A549 (cell line): ENCODE measurements at regions not wholly inside any gene's neighbourhood (a gene's known extent, or its start where the extent isn't known, plus 50 kb on each side); places are given as distances from the start of the nearest gene placed in this dataset.

Source experiments
- ATAC-seq, 2 experiments: fragments of 200-7000 bp in 1 of 2; fragments of >200 bp in 1 of 2; cut with Nextera tagmentation in 1 of 2; cut with Tn5 transposase in 1 of 2; 3 replicates each; pipeline versions ENCODE4 v1.8.0 to v1.9.1; 2018 to 2020; ENCODE audit warnings: mild to moderate bottlenecking in 1 of 2, moderate library complexity in 1 of 2
- CTCF ChIA-PET: fragments of 300-600 bp; sonication (Branson Sonifier 250); formaldehyde crosslinking; extraction: SDS; loops from one replicate; lab custom pipeline; 2021; ENCODE audit warnings: antibody characterized with exemption, inconsistent platforms; lab: Yijun Ruan, JAX
- POLR2A ChIA-PET: fragments of 350-600 bp; formaldehyde crosslinking; extraction: SDS; loops from one replicate; lab custom pipeline; 2021; ENCODE audit warnings: antibody characterized with exemption, inconsistent platforms; lab: Yijun Ruan, JAX
- DNase-seq, 2 experiments: peaks; one replicate each; pipeline versions ENCODE4 v3.0.0 to v3.0.0-alpha.2; 2011 to 2016; ENCODE audit warnings: low read depth in 1 of 2, low spot score in 1 of 2
- FAIRE-seq: peaks from 2 replicates; lab custom pipeline; 2011; peaks lifted over from hg19 to GRCh38; lab: Jason Lieb, UNC
- H3K27ac ChIP-seq, 2 experiments: fragments of >200 bp; sonication (Bioruptor Twin); formaldehyde crosslinking; 3 replicates each; pipeline ENCODE4 v1.5.1; 2016 to 2017
- H3K4me1 ChIP-seq: fragments of >200 bp; sonication (Bioruptor Twin); formaldehyde crosslinking; 3 replicates; pipeline ENCODE4 v1.6.1; 2016
- H3K4me2 ChIP-seq: fragments of >200 bp; sonication (Bioruptor Twin); formaldehyde crosslinking; 3 replicates; pipeline ENCODE4 v1.6.1; 2016
- H3K4me3 ChIP-seq: fragments of >200 bp; sonication (Bioruptor Twin); formaldehyde crosslinking; 3 replicates; pipeline ENCODE4 v1.5.1; 2016
- H3K9me3 ChIP-seq: fragments of >200 bp; sonication (Bioruptor Twin); formaldehyde crosslinking; 3 replicates; pipeline ENCODE4 v1.6.1; 2016
- ATOH8 ChIP-seq: fragments of 250-450 bp; sonication (Bioruptor Pico); IDR thresholded peaks from 2 replicates; pipeline ENCODE4 v1.5.0; 2020; ENCODE audit warnings: low read depth, mild to moderate bottlenecking, moderate library complexity
- BHLHE40 ChIP-seq: IDR thresholded peaks from 2 replicates; pipeline ENCODE4 v1.6.1; 2012; ENCODE audit warnings: low read depth, low read length, inconsistent platforms
- CBX2 ChIP-seq: fragments of 200-600 bp; sonication (generic); IDR thresholded peaks from 2 replicates; pipeline ENCODE4 v1.6.1; 2016; ENCODE audit warnings: low read depth, mild to moderate bottlenecking, borderline replicate concordance
- CEBPB ChIP-seq, 2 experiments: fragments of >200 bp in 1 of 2; sonication (Bioruptor Twin) in 1 of 2; formaldehyde crosslinking in 1 of 2; IDR thresholded peaks; 2 replicates each; pipeline ENCODE4 v1.6.1; 2012 to 2016
- EHMT2 ChIP-seq: fragments of 200-600 bp; sonication (generic); IDR thresholded peaks from 2 replicates; pipeline ENCODE4 v1.6.1; 2016; ENCODE audit warnings: antibody characterized with exemption, low read depth, mild to moderate bottlenecking, moderate library complexity
- GATA3 ChIP-seq: IDR thresholded peaks from 2 replicates; pipeline ENCODE4 v1.6.1; 2012; ENCODE audit warnings: borderline replicate concordance
- HEYL ChIP-seq: fragments of 250-450 bp; sonication (Bioruptor Pico); IDR thresholded peaks from 2 replicates; pipeline ENCODE4 v1.8.0; 2021; ENCODE audit warnings: mild to moderate bottlenecking, moderate library complexity
- HOXA7 ChIP-seq: fragments of 250-450 bp; sonication (Bioruptor Pico); IDR thresholded peaks from 2 replicates; pipeline ENCODE4 v1.5.0; 2020; ENCODE audit warnings: mild to moderate bottlenecking, moderate library complexity
- HOXB5 ChIP-seq: fragments of 250-450 bp; sonication (Bioruptor Pico); IDR thresholded peaks from 2 replicates; pipeline ENCODE4 v1.5.0; 2020; ENCODE audit warnings: mild to moderate bottlenecking, moderate library complexity
- MAFK ChIP-seq: fragments of 450-650 bp; IDR thresholded peaks from 2 replicates; pipeline ENCODE4 v1.6.1; 2014; ENCODE audit not compliant: partially characterized antibody
- MAZ ChIP-seq: fragments of 150-350 bp; IDR thresholded peaks from 2 replicates; pipeline ENCODE4 v1.6.1; 2014; ENCODE audit warnings: antibody characterized with exemption, low read depth, low read length, borderline replicate concordance
- NPAS2 ChIP-seq: fragments of 250-450 bp; sonication (Bioruptor Pico); IDR thresholded peaks from 2 replicates; pipeline ENCODE4 v1.8.0; 2022; ENCODE audit warnings: mild to moderate bottlenecking, moderate library complexity, borderline replicate concordance
- NR3C1 ChIP-seq: fragments of >200 bp; sonication (Bioruptor Twin); formaldehyde crosslinking; IDR thresholded peaks from 3 replicates; pipeline ENCODE4 v1.6.1; 2017
- PBX3 ChIP-seq: IDR thresholded peaks from 2 replicates; pipeline ENCODE4 v1.6.1; 2012
- RAD21 ChIP-seq, 2 experiments: fragments of >200 bp in 1 of 2; sonication (Bioruptor Twin) in 1 of 2; formaldehyde crosslinking in 1 of 2; IDR thresholded peaks in 1 of 2; conservative IDR thresholded peaks in 1 of 2; 2 replicates in 1 of 2; 3 replicates in 1 of 2; pipeline ENCODE4 v1.6.1; 2012 to 2018; ENCODE audit warnings: inconsistent platforms in 1 of 2
- REST ChIP-seq: fragments of 200-600 bp; sonication (generic); IDR thresholded peaks from 2 replicates; pipeline ENCODE4 v1.6.1; 2016; ENCODE audit warnings: antibody characterized with exemption, mild to moderate bottlenecking, moderate library complexity
- SREBF2 ChIP-seq: fragments of 450-650 bp; IDR thresholded peaks from 2 replicates; pipeline ENCODE4 v1.6.1; 2014; ENCODE audit warnings: mild to moderate bottlenecking, moderate library complexity
- TP53 ChIP-seq: fragments of 250-450 bp; sonication (Bioruptor Pico); IDR thresholded peaks from 2 replicates; pipeline ENCODE4 v1.5.0; 2021; ENCODE audit warnings: mild to moderate bottlenecking, moderate library complexity
- ZFP36 ChIP-seq: fragments of 450-650 bp; IDR thresholded peaks from 2 replicates; pipeline ENCODE4 v1.6.1; 2014; ENCODE audit warnings: borderline replicate concordance; ENCODE audit not compliant: partially characterized antibody
- ZNF302 ChIP-seq: fragments of 250-450 bp; sonication (Bioruptor Pico); IDR thresholded peaks from 2 replicates; pipeline ENCODE4 v1.9.0; 2021; ENCODE audit warnings: inconsistent platforms, mild to moderate bottlenecking, moderate library complexity
- ZSCAN20 ChIP-seq: fragments of 250-450 bp; sonication (Bioruptor Pico); IDR thresholded peaks from 2 replicates; pipeline ENCODE4 v1.8.0; 2022; ENCODE audit warnings: mild to moderate bottlenecking, moderate library complexity
- WGBS: methylation state at CpG from one replicate; pipeline ENCODE4 v1.1.6; 2017; ENCODE audit errors: missing lambda C conversion rate; 5-methylcytosine and 5-hydroxymethylcytosine counted together

GRCh38 chr13:50144246-50145160, 129.3 kb downstream of the KCNRG start:
- Histone ChIP-seq H3K9me3 (no peaks in the 10 kb centered on the region), H3K4me3 (no peak overlapping the region), H3K27ac (no peak overlapping the region), H3K4me2 (no peak overlapping the region), H3K4me1 (no peaks in the 10 kb centered on the region)
- TF ChIP-seq HOXA7 (no peak), BHLHE40 (no peak), REST (no peak)
- 75% methylated on average over 1 of the region's 1 CpG for WGBS
- ATAC-seq (no peak), FAIRE-seq (no peak), DNase-seq (no peak)
- ChIA-PET CTCF (interaction anchor here (1.7 kb wide), 1 partner anchor 18 kb away, joined by 5 read pairs; no protein-coding TSS in a partner anchor), POLR2A (no interaction called here)

GRCh38 chr13:50149214-50149613, 134.0 kb downstream of the KCNRG start:
- Histone ChIP-seq H3K4me2 (no peak overlapping the region), H3K9me3 (no peaks in the 10 kb centered on the region), H3K4me1 (no peaks in the 10 kb centered on the region), H3K27ac (no peak overlapping the region), H3K4me3 (no peak overlapping the region)
- ChIA-PET CTCF (interaction anchor here (0.6 kb wide), 1 partner anchor 133 kb away, joined by 4 read pairs; no protein-coding TSS in a partner anchor), POLR2A (interaction anchor here (0.9 kb wide), 1 partner anchor 67 kb away, joined by 3 read pairs; no protein-coding TSS in a partner anchor)
- DNase-seq (no peak), FAIRE-seq (no peak), ATAC-seq (no peak)
- TF ChIP-seq CEBPB (IDR thresholded peaks at IDR 0.05) (no peak), ZNF302 (CRISPR knock-in tag) (no peak), MAFK (peak; percentile 95), SREBF2 (no peak)
- WGBS: 88% methylated on average over 2 of the region's 2 CpGs

- DNase-seq (no peak), FAIRE-seq (no peak)
- H3K9me3 ChIP-seq: no peaks in the 10 kb centered on the region
Measured at GRCh38 chr13:50149932-50150331, 134.7 kb downstream of the KCNRG start.

More at GRCh38 chr13:50149932-50150331, 134.7 kb downstream of the KCNRG start:
- no peak for ATAC-seq
- Histone ChIP-seq H3K27ac (no peak overlapping the region), H3K4me3 (no peak overlapping the region), H3K4me1 (no peaks in the 10 kb centered on the region), H3K4me2 (no peak overlapping the region)
- TF ChIP-seq NR3C1 (no peak), TP53 (CRISPR knock-in tag) (no peak), MAFK (no peak), SREBF2 (no peak), ZSCAN20 (CRISPR knock-in tag) (no peak), ZFP36 (no peak), GATA3 (no peak), PBX3 (no peak), CBX2 (no peak), NPAS2 (CRISPR knock-in tag) (no peak), BHLHE40 (no peak), HEYL (no peak), EHMT2 (no peak), REST (no peak), HOXB5 (CRISPR knock-in tag) (no peak), MAZ (no peak), RAD21 (conservative IDR thresholded peaks at IDR 0.05 in 1 of 2, IDR thresholded peaks at IDR 0.05 in 1 of 2) (no peak), CEBPB (IDR thresholded peaks at IDR 0.05) (no peak), HOXA7 (no peak), ATOH8 (CRISPR knock-in tag) (no peak)
- ChIA-PET CTCF (interaction anchor here (0.6 kb wide), 1 partner anchor 134 kb away, joined by 4 read pairs; no protein-coding TSS in a partner anchor), POLR2A (interaction anchor here (0.9 kb wide), 1 partner anchor 67 kb away, joined by 3 read pairs; no protein-coding TSS in a partner anchor)
- 71% methylated on average over 1 of the region's 1 CpG for WGBS
